Peyer's patch (tissue), 4 donors: ENCODE measurements at regions not wholly inside any gene's neighbourhood (a gene's known extent, or its start where the extent isn't known, plus 50 kb on each side); places are given as distances from the start of the nearest gene placed in this dataset.

Experiments used
- POLR2A ChIP-seq, 2 donors: fragments of 450-650 bp; IDR thresholded peaks; one replicate each; pipeline ENCODE4 v1.5.1; 2017; ENCODE audit warnings: antibody characterized with exemption in 2 of 2, mild to moderate bottlenecking in 2 of 2, moderate library complexity in 2 of 2
- TF ChIP-seq, protein P1 (sequence below), 6 experiments: fragments of 450-650 bp in 4 of 6; fragments of 200-600 bp in 2 of 6; sonication (generic) in 1 of 6; IDR thresholded peaks; one replicate each; pipeline ENCODE4 v1.5.1; 2017 to 2019; ENCODE audit warnings: antibody characterized with exemption in 6 of 6, mild to moderate bottlenecking in 3 of 6, moderate library complexity in 1 of 6

DNA sequence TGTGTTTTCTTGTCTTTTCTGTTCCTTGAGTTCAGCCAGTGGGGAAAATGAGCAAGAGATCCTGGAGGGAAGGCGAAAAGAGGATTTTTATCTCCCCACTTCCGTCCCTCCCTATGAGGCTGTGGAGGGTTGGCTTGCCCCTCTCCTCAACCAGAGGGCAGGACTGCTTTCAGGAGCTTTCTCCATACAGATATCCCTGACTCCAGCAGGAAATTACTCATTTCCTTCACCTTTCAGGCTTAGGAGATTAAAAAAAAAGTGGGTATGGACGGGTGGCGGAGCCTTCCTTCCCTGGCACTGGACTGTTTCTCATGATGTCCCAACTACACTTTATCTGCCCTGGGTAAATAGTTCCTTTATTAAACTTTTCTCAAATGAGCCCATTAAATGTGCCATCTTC is 241.2 kb downstream of the FRK start:
- TF ChIP-seq, protein P1, sequence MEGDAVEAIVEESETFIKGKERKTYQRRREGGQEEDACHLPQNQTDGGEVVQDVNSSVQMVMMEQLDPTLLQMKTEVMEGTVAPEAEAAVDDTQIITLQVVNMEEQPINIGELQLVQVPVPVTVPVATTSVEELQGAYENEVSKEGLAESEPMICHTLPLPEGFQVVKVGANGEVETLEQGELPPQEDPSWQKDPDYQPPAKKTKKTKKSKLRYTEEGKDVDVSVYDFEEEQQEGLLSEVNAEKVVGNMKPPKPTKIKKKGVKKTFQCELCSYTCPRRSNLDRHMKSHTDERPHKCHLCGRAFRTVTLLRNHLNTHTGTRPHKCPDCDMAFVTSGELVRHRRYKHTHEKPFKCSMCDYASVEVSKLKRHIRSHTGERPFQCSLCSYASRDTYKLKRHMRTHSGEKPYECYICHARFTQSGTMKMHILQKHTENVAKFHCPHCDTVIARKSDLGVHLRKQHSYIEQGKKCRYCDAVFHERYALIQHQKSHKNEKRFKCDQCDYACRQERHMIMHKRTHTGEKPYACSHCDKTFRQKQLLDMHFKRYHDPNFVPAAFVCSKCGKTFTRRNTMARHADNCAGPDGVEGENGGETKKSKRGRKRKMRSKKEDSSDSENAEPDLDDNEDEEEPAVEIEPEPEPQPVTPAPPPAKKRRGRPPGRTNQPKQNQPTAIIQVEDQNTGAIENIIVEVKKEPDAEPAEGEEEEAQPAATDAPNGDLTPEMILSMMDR (IDR thresholded peaks at IDR 0.05) = no peak
- TF ChIP-seq POLR2A (IDR thresholded peaks at IDR 0.05) = no peak
